Endothelial cell of umbilical vein (primary cell): ENCODE measurements at regions not wholly inside any gene's neighbourhood (a gene's known extent, or its start where the extent isn't known, plus 50 kb on each side); places are given as distances from the start of the nearest gene placed in this dataset.

ENCODE experiments used
- BruUV-seq: library from RNA; stranded (reverse); fragments of 400-500 nt; replicated peaks from 2 replicates; lab custom pipeline; 2021; lab: Mats Ljungman, UMichigan
- CTCF ChIA-PET: fragments of 300-600, 350-600 bp; sonication (Branson Sonifier 250); formaldehyde crosslinking; loops from one replicate; lab custom pipeline; 2021; ENCODE audit warnings: antibody characterized with exemption, inconsistent platforms; lab: Charles Lee
- POLR2A ChIA-PET: fragments of 300-600, 350-600 bp; sonication (Branson Sonifier 250); formaldehyde crosslinking; loops from one replicate; lab custom pipeline; 2021; ENCODE audit warnings: antibody characterized with exemption, inconsistent platforms; lab: Charles Lee
- DNase-seq: peaks from one replicate; pipeline ENCODE4 v3.0.0-alpha.2; 2011; ENCODE audit warnings: low read depth, low spot score
- FAIRE-seq: peaks from 2 replicates; lab custom pipeline; 2011; peaks lifted over from hg19 to GRCh38; lab: Jason Lieb, UNC
- H2AFZ ChIP-seq: 2 replicates; pipeline ENCODE4 v1.6.0; 2012; ENCODE audit warnings: low read depth, low read length, control low read depth, inconsistent platforms
- H3K27ac ChIP-seq: 2 replicates; pipeline ENCODE4 v1.5.1; 2011; ENCODE audit warnings: low read depth, mild to moderate bottlenecking, control low read depth, low read length, moderate library complexity; ENCODE audit not compliant: insufficient read depth
- H3K27me3 ChIP-seq, 2 experiments: 2 replicates each; pipeline versions ENCODE4 v1.6.0 to v1.6.1; 2011; ENCODE audit warnings: low read length in 2 of 2, mixed read lengths in 1 of 2; ENCODE audit not compliant: control insufficient read depth in 2 of 2, insufficient read depth in 2 of 2
- H3K36me3 ChIP-seq, 2 experiments: 2 replicates in 1 of 2; 3 replicates in 1 of 2; pipeline ENCODE4 v1.5.1; 2011; ENCODE audit warnings: low read length in 2 of 2, mild to moderate bottlenecking in 1 of 2, moderate library complexity in 1 of 2; ENCODE audit not compliant: control insufficient read depth in 2 of 2, insufficient read depth in 2 of 2; ENCODE audit errors: extremely low read depth in 1 of 2
- H3K4me1 ChIP-seq: 3 replicates; pipeline ENCODE4 v1.5.1; 2011; ENCODE audit warnings: mild to moderate bottlenecking, low read length; ENCODE audit not compliant: control insufficient read depth, insufficient read depth; ENCODE audit errors: extremely low read depth
- H3K4me2 ChIP-seq: 2 replicates; pipeline ENCODE4 v1.6.1; 2011; ENCODE audit warnings: low read length, control low read depth, mixed read lengths; ENCODE audit not compliant: insufficient read depth
- H3K4me3 ChIP-seq, 3 experiments: fragments of 200-600 bp in 1 of 3; sonication (generic), shearing (Covaris generic) in 1 of 3; replicated peaks in 1 of 3; 2 replicates each; pipeline ENCODE4 v1.5.1; 2011 to 2016; ENCODE audit warnings: control low read depth in 3 of 3, low read length in 3 of 3, mild to moderate bottlenecking in 2 of 3, inconsistent platforms in 1 of 3, low read depth in 1 of 3, moderate library complexity in 1 of 3; ENCODE audit not compliant: insufficient read depth in 1 of 3
- H3K79me2 ChIP-seq: 2 replicates; pipeline ENCODE4 v1.6.0; 2012; ENCODE audit warnings: low read length, inconsistent platforms; ENCODE audit not compliant: control insufficient read depth, insufficient read depth
- H3K9ac ChIP-seq: replicated peaks from 2 replicates; pipeline ENCODE3; 2011; ENCODE audit warnings: low read length, control low read depth; ENCODE audit not compliant: insufficient read depth; ENCODE audit errors: extremely low read depth
- H3K9me1 ChIP-seq: replicated peaks from 3 replicates; pipeline ENCODE4 v1.6.0; 2011; ENCODE audit warnings: mild to moderate bottlenecking, low read length; ENCODE audit not compliant: control insufficient read depth, insufficient read depth; ENCODE audit errors: extremely low read depth
- H3K9me3 ChIP-seq: replicated peaks from 2 replicates; pipeline ENCODE4 v1.5.1; 2012; ENCODE audit warnings: low read length, inconsistent platforms; ENCODE audit not compliant: control insufficient read depth, insufficient read depth
- H4K20me1 ChIP-seq: replicated peaks from 2 replicates; pipeline ENCODE3; 2011; ENCODE audit warnings: mild to moderate bottlenecking, low read length; ENCODE audit not compliant: control insufficient read depth, insufficient read depth; ENCODE audit errors: extremely low read depth
- CTCF ChIP-seq, 2 donors: IDR thresholded peaks; 1 replicate in 1 of 2; 2 replicates in 1 of 2; pipeline ENCODE4 v1.5.1; 2011; ENCODE audit warnings: low read length in 2 of 2, mild to moderate bottlenecking in 2 of 2, moderate library complexity in 2 of 2, control low read depth in 1 of 2, inconsistent platforms in 1 of 2, low read depth in 1 of 2; ENCODE audit not compliant: insufficient read depth in 1 of 2; ENCODE audit errors: extremely low read depth in 1 of 2
- EZH2 ChIP-seq: IDR thresholded peaks from 2 replicates; pipeline ENCODE4 v1.6.1; 2012; ENCODE audit warnings: borderline replicate concordance, low read depth, mild to moderate bottlenecking, moderate library complexity, low read length, inconsistent platforms; ENCODE audit not compliant: severe bottlenecking
- FOS ChIP-seq: IDR thresholded peaks from 2 replicates; pipeline ENCODE4 v1.6.1; 2011; ENCODE audit warnings: mild to moderate bottlenecking, low read length, moderate library complexity, borderline replicate concordance; ENCODE audit not compliant: insufficient read depth
- GATA2 ChIP-seq: IDR thresholded peaks from 2 replicates; pipeline ENCODE4 v1.7.0; 2011; ENCODE audit warnings: low read depth, mild to moderate bottlenecking, moderate library complexity, mixed read lengths, low read length; ENCODE audit not compliant: insufficient read length, insufficient read depth
- JUN ChIP-seq: IDR thresholded peaks from 2 replicates; pipeline ENCODE4 v1.6.1; 2011; ENCODE audit warnings: borderline replicate concordance, low read depth; ENCODE audit not compliant: insufficient read length, insufficient read depth
- MAX ChIP-seq: IDR thresholded peaks from 2 replicates; pipeline ENCODE4 v1.6.1; 2011; ENCODE audit not compliant: insufficient read depth, insufficient read length
- MYC ChIP-seq: IDR thresholded peaks from one replicate; pipeline ENCODE4 v1.6.1; 2011; ENCODE audit warnings: mild to moderate bottlenecking, low read depth, low read length
- POLR2A ChIP-seq: IDR thresholded peaks from 2 replicates; pipeline ENCODE4 v1.6.1; 2012; ENCODE audit warnings: low read depth, mild to moderate bottlenecking, control low read depth, low read length
- POLR2AphosphoS5 ChIP-seq: IDR thresholded peaks from 2 replicates; pipeline ENCODE4 v1.6.1; 2012; ENCODE audit warnings: low read depth, mild to moderate bottlenecking, control low read depth, low read length, moderate library complexity; ENCODE audit not compliant: insufficient read depth
- dilution Hi-C: fragments of 300-500 bp; cut with MboI; formaldehyde crosslinking; loops from one replicate; pipeline ENCODE4 v1.15.0; 2019; ENCODE audit warnings: low sequenced_read_pairs; ENCODE audit not compliant: extremely low pct_ligation_motif_present
- intact Hi-C: fragments of 100-400 bp; cut with micrococcal nuclease; formaldehyde crosslinking; loops from one replicate; pipeline ENCODE4 v1.10.0; 2022

- Histone ChIP-seq H3K27me3 (no peaks in the 10 kb centered on the region), H3K4me2 (no peak overlapping the region), H3K36me3 (no peaks in the 10 kb centered on the region), H3K9me3 (no peaks in the 10 kb centered on the region), H3K79me2 (no peaks in the 10 kb centered on the region), H4K20me1 (no peaks in the 10 kb centered on the region), H3K9ac (no peak overlapping the region), H3K27ac (no peak overlapping the region), H3K9me1 (no peaks in the 10 kb centered on the region), H3K4me1 (no peaks in the 10 kb centered on the region), H3K4me3 (no peak overlapping the region), H2AFZ (no peak overlapping the region)
- TF ChIP-seq MYC (no peak), POLR2AphosphoS5 (no peak), MAX (no peak), CTCF (IDR thresholded peaks at IDR 0.05; ENCODE audit: extremely low read depth in 1 of 2, insufficient read depth in 1 of 2, low read depth in 1 of 2, low read length in 2 of 2) (no peak), FOS (no peak), EZH2 (no peak), GATA2 (no peak), POLR2A (no peak), JUN (no peak)
- DNase-seq (no peak), FAIRE-seq (no peak)
- no TSS peak for BruUV-seq
- dilution Hi-C loops (no loop called here), intact Hi-C loops (no loop called here)
- CTCF ChIA-PET, result interaction anchor here (1.3 kb wide), 1 partner anchor 33 kb away, joined by 3 read pairs; no protein-coding TSS in a partner anchor
- POLR2A ChIA-PET, result no interaction called here
These were observed 103.1 kb upstream of the CDH11 start for GRCh38 chr16:65224994-65225393.
